ENCODE measurements at regions not wholly inside any gene's neighbourhood (a gene's known extent, or its start where the extent isn't known, plus 50 kb on each side); places are given as distances from the start of the nearest gene placed in this dataset.
"Not testable (repeated sequence)": the region's sequence is repeated elsewhere in the genome, so short reads cannot be mapped to it uniquely, and the experiment has no call there.

- not testable (repeated sequence) for FAIRE-seq
Measured at GRCh38 chr16:21487956-21488355, 111.4 kb upstream of the METTL9 start.

GRCh38 chr16:21499046-21499445 lies 100.3 kb upstream of the METTL9 start:
- FAIRE-seq; DNase-seq (ENCODE audit: low spot score): not testable (repeated sequence)

More at GRCh38 chr16:21487956-21488355, 111.4 kb upstream of the METTL9 start:
- not testable (repeated sequence) for DNase-seq (ENCODE audit: low spot score)

GRCh38 chr16:21501223-21501868 lies 98.0 kb upstream of the METTL9 start:
- DNase-seq (ENCODE audit: low spot score): peak; percentile 27
- FAIRE-seq: not testable (repeated sequence)

- DNase-seq (ENCODE audit: low spot score): peak; percentile 97
- FAIRE-seq: no peak
Measured at GRCh38 chr16:21501869-21502667, 97.3 kb upstream of the METTL9 start.

GRCh38 chr16:21503574-21503920 lies 95.8 kb upstream of the METTL9 start:
- FAIRE-seq: not testable (repeated sequence)
- peak; percentile 4 for DNase-seq (ENCODE audit: low spot score)

- DNase-seq (ENCODE audit: low spot score): peak; percentile 57
- not testable (repeated sequence) for FAIRE-seq
Measured at GRCh38 chr16:21503941-21504832, 95.2 kb upstream of the METTL9 start.

- DNase-seq (ENCODE audit: low spot score); FAIRE-seq: not testable (repeated sequence)
Measured at GRCh38 chr16:21505751-21506520, 93.4 kb upstream of the METTL9 start.

GRCh38 chr16:21506857-21507456 lies 92.4 kb upstream of the METTL9 start:
- not testable (repeated sequence) for FAIRE-seq; DNase-seq (ENCODE audit: low spot score)

- not testable (repeated sequence) for FAIRE-seq
Measured at GRCh38 chr16:21507631-21508305, 91.6 kb upstream of the METTL9 start.

GRCh38 chr16:21508661-21509436 lies 90.5 kb upstream of the METTL9 start:
- not testable (repeated sequence) for DNase-seq (ENCODE audit: low spot score); FAIRE-seq

More at GRCh38 chr16:21507631-21508305, 91.6 kb upstream of the METTL9 start:
- peak; percentile 10 for DNase-seq (ENCODE audit: low spot score)

- not testable (repeated sequence) for FAIRE-seq; DNase-seq (ENCODE audit: low spot score)
Measured at GRCh38 chr16:21509437-21510086, 89.8 kb upstream of the METTL9 start.

GRCh38 chr16:21510869-21511255 lies 88.5 kb upstream of the METTL9 start:
- DNase-seq (ENCODE audit: low spot score); FAIRE-seq: not testable (repeated sequence)

GRCh38 chr16:21511315-21512210 lies 87.8 kb upstream of the METTL9 start:
- FAIRE-seq: peak; percentile 92
- peak; percentile 91 for DNase-seq (ENCODE audit: low spot score)

GRCh38 chr16:21512280-21513192 lies 86.8 kb upstream of the METTL9 start:
- DNase-seq (ENCODE audit: low spot score); FAIRE-seq: not testable (repeated sequence)

- FAIRE-seq; DNase-seq (ENCODE audit: low spot score): not testable (repeated sequence)
Measured at GRCh38 chr16:21513337-21513741, 86.0 kb upstream of the METTL9 start.

- not testable (repeated sequence) for DNase-seq (ENCODE audit: low spot score); FAIRE-seq
Measured at GRCh38 chr16:21513812-21514473, 85.4 kb upstream of the METTL9 start.
